GM12878 (cell line): ENCODE measurements at regions not wholly inside any gene's neighbourhood (a gene's known extent, or its start where the extent isn't known, plus 50 kb on each side); places are given as distances from the start of the nearest gene placed in this dataset.

ENCODE experiments used
- BRCA1 ChIP-seq: IDR thresholded peaks from 2 replicates; pipeline ENCODE4 v1.6.1; 2011; ENCODE audit warnings: low read depth, low read length, improper control_type of control experiment
- EZH2 ChIP-seq: IDR thresholded peaks from 2 replicates; pipeline ENCODE4 v1.6.1; 2012; ENCODE audit warnings: low read depth, mild to moderate bottlenecking, control low read depth, inconsistent platforms, low read length, borderline replicate concordance; ENCODE audit not compliant: control insufficient read depth
- POLR2AphosphoS2 ChIP-seq: IDR thresholded peaks from 2 replicates; pipeline ENCODE4 v1.6.1; 2011; ENCODE audit warnings: low read depth, mild to moderate bottlenecking, low read length, improper control_type of control experiment, moderate library complexity
- POLR2AphosphoS5 ChIP-seq: IDR thresholded peaks from 2 replicates; pipeline ENCODE4 v1.6.1; 2011; ENCODE audit warnings: mild to moderate bottlenecking, low read length, inconsistent platforms
- ZBED1 ChIP-seq: IDR thresholded peaks from 2 replicates; pipeline ENCODE4 v1.6.1; 2016; ENCODE audit warnings: borderline replicate concordance
- TF ChIP-seq, protein P1 (sequence below): fragments of 450-650 bp; IDR thresholded peaks from 2 replicates; pipeline ENCODE4 v1.6.1; 2017; ENCODE audit warnings: low read depth, mild to moderate bottlenecking, moderate library complexity
- TF ChIP-seq, protein P2 (sequence below): fragments of 450-650 bp; IDR thresholded peaks from 2 replicates; pipeline ENCODE4 v1.6.1; 2018; ENCODE audit warnings: mild to moderate bottlenecking, low read depth, moderate library complexity; ENCODE audit not compliant: partially characterized antibody
- TF ChIP-seq, protein P3 (sequence below), 3 experiments: IDR thresholded peaks in 2 of 3; conservative IDR thresholded peaks in 1 of 3; 2 replicates each; pipeline ENCODE4 v1.5.1; 2011; ENCODE audit warnings: low read depth in 3 of 3, low read length in 3 of 3, mild to moderate bottlenecking in 3 of 3, control low read depth in 2 of 3, moderate library complexity in 2 of 3, inconsistent platforms in 1 of 3, mixed read lengths in 1 of 3; ENCODE audit not compliant: control insufficient read depth in 2 of 3, insufficient read depth in 1 of 3; ENCODE audit errors: extremely low read depth in 1 of 3
- TF ChIP-seq, protein P4 (sequence below): IDR thresholded peaks from 2 replicates; pipeline ENCODE4 v1.6.1; 2012; ENCODE audit warnings: low read depth, low read length, improper control_type of control experiment

DNA sequence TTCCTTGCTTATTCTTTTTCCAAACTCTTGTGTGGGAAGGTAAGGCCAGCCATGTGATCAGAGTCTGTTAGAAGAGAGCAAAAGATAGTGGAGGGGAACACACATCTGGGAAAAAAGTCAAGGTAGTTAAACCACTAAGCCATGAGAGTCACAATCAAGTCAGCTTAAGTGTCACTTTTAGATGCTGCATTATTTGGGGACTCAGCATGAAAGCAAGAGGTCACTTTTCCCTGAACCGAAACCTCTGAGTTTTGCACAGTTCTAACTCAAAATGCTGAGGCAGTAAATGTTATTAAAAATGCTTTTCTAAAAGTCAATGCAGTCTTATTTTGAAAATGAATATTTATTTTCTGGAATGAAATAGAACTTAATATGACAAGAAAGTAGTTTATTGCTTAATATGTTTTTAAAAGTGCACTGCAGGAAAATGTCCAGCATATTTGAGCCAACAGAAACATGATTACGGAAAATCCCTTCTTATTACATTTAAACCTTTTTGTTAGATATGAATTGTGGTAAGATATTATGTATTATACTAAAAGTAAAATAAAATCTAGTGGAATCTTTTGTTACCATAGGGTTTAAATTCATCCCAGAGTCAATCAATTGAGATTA lies 69.3 kb downstream of the RBM11 start:
- TF ChIP-seq, protein P1, sequence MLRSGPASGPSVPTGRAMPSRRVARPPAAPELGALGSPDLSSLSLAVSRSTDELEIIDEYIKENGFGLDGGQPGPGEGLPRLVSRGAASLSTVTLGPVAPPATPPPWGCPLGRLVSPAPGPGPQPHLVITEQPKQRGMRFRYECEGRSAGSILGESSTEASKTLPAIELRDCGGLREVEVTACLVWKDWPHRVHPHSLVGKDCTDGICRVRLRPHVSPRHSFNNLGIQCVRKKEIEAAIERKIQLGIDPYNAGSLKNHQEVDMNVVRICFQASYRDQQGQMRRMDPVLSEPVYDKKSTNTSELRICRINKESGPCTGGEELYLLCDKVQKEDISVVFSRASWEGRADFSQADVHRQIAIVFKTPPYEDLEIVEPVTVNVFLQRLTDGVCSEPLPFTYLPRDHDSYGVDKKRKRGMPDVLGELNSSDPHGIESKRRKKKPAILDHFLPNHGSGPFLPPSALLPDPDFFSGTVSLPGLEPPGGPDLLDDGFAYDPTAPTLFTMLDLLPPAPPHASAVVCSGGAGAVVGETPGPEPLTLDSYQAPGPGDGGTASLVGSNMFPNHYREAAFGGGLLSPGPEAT, result no peak
- TF ChIP-seq ZBED1 (no peak), BRCA1 (no peak), POLR2AphosphoS5 (no peak), EZH2 (no peak), POLR2AphosphoS2 (no peak)
- TF ChIP-seq, protein P2, sequence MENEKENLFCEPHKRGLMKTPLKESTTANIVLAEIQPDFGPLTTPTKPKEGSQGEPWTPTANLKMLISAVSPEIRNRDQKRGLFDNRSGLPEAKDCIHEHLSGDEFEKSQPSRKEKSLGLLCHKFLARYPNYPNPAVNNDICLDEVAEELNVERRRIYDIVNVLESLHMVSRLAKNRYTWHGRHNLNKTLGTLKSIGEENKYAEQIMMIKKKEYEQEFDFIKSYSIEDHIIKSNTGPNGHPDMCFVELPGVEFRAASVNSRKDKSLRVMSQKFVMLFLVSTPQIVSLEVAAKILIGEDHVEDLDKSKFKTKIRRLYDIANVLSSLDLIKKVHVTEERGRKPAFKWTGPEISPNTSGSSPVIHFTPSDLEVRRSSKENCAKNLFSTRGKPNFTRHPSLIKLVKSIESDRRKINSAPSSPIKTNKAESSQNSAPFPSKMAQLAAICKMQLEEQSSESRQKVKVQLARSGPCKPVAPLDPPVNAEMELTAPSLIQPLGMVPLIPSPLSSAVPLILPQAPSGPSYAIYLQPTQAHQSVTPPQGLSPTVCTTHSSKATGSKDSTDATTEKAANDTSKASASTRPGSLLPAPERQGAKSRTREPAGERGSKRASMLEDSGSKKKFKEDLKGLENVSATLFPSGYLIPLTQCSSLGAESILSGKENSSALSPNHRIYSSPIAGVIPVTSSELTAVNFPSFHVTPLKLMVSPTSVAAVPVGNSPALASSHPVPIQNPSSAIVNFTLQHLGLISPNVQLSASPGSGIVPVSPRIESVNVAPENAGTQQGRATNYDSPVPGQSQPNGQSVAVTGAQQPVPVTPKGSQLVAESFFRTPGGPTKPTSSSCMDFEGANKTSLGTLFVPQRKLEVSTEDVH, result no peak
- TF ChIP-seq, protein P3, sequence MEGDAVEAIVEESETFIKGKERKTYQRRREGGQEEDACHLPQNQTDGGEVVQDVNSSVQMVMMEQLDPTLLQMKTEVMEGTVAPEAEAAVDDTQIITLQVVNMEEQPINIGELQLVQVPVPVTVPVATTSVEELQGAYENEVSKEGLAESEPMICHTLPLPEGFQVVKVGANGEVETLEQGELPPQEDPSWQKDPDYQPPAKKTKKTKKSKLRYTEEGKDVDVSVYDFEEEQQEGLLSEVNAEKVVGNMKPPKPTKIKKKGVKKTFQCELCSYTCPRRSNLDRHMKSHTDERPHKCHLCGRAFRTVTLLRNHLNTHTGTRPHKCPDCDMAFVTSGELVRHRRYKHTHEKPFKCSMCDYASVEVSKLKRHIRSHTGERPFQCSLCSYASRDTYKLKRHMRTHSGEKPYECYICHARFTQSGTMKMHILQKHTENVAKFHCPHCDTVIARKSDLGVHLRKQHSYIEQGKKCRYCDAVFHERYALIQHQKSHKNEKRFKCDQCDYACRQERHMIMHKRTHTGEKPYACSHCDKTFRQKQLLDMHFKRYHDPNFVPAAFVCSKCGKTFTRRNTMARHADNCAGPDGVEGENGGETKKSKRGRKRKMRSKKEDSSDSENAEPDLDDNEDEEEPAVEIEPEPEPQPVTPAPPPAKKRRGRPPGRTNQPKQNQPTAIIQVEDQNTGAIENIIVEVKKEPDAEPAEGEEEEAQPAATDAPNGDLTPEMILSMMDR (IDR thresholded peaks at IDR 0.05 in 2 of 3, conservative IDR thresholded peaks at IDR 0.05 in 1 of 3; ENCODE audit: control insufficient read depth in 2 of 3, extremely low read depth in 1 of 3, insufficient read depth in 1 of 3, low read depth in 3 of 3, low read length in 3 of 3), result no peak
- TF ChIP-seq, protein P4, sequence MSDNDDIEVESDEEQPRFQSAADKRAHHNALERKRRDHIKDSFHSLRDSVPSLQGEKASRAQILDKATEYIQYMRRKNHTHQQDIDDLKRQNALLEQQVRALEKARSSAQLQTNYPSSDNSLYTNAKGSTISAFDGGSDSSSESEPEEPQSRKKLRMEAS, result no peak
